Activated naive CD4-positive, alpha-beta T cell (primary cell): ENCODE measurements at regions not wholly inside any gene's neighbourhood (a gene's known extent, or its start where the extent isn't known, plus 50 kb on each side); places are given as distances from the start of the nearest gene placed in this dataset.

Experiments used
- DNase-seq, 4 experiments: peaks; one replicate each; lab custom pipeline; 2025; lab: John Stamatoyannopoulos, UW

DNA sequence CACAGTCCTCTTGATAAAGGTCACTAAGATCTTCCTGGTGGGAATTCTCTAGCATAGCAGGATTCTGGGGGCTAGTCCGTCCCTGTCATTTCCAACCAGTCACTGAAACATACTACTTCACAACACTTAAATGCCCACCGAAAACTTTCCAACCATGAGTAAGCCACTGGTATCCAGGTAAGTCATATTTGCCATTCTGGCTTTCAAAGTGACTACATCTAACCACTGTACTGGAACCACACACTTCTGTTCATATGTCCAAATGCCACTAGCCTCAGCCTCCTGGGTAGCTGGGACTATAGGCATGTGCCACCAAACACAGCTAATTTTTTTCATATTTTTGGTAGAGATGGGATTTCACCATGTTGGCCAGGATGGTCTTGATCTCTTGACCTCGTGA lies 64.3 kb upstream of the VANGL1 start:
- no peak for DNase-seq

DNA sequence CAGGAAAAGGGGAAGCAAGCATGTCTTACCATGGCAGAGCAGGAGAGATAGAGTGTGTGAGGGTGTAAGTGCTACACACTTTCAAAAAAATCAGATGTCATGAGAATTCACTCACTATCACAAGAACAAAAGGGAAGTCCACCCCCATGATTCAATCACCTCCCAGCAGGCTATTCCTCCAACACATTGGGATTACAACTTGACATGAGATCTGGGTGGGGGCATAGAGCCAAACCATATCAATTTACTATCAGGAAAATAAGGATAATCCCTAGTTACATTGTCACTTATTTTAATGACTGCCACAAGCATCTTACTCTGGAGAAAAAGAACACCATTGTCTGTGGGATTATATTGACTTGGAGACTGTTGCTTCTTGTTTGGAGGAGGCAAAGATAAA lies 66.1 kb upstream of the VANGL1 start:
- DNase-seq, result no peak

DNA sequence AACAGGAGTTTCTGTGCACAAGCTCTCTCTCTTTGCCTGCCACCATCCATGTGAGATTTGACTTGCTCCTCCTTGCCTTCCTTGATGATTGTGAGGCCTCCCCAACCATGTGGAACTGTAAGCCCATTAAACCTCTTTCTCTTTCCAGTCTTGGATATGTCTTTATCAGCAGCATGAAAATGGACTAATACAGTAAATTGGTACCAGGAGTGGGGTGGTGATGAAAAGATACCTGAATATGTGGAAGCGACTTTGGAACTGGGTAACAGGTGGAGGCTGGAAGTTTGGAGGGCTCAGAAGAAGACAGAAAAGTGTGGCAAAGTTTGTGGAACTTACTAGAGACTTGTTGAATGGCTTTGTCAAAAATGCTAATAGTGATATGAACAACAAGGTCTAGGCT lies 69.1 kb upstream of the VANGL1 start:
- DNase-seq, result no peak

DNA sequence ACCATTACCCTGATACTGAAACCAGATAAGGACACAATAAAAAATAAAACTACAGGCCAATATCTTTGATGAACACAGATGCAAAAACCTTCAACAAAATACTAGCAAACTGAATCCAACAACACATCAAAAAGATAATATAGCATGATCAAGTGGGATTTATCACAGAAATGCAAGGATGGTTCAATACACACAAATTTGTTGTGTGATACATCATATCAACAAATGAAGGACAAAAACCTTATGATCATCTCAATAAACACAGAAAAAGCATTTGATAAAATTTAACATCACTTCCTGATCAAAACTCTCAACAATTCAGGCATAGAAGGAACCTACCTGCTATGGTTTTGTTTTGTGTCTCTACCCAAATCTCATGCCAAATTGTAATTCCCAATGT lies 74.3 kb upstream of the VANGL1 start:
- no peak for DNase-seq

DNA sequence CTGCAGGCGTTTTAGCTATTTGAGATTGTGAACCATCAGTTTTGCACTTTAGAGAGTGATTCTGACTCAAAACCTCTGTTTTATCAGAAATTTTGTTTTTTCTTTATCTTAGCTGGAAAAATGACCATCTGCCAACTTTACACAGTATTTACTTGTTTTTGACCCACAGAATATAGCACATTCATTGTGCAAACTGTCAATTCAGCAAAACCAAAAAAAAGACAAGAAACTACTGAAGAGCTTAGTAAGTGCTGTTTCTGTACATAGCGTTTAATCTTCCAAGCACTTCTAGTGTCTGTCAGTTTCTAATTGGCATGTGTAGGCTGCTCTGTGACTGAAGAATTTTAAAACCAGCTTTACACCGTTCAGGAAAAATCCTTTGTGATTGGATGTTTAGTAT lies 76.0 kb upstream of the VANGL1 start:
- DNase-seq, result no peak

DNA sequence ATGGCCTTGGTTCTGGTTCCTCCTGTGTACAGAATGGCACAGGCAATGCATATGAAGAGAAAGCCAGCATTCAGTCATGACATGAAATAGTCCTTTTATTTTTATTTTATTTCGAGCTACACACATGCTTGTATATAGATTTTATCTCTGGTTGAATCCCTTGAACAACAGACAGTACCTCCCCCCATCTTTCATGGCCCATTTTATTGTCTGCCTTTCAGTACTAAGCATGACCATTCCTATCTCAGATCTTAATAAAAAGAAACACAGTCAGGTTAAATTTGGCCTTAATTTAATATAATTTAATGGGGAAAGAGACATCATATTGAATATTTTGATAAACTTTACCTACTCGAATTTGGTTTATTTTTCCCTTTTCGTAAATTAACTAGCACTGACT lies 76.4 kb upstream of the VANGL1 start:
- DNase-seq, result no peak

DNA sequence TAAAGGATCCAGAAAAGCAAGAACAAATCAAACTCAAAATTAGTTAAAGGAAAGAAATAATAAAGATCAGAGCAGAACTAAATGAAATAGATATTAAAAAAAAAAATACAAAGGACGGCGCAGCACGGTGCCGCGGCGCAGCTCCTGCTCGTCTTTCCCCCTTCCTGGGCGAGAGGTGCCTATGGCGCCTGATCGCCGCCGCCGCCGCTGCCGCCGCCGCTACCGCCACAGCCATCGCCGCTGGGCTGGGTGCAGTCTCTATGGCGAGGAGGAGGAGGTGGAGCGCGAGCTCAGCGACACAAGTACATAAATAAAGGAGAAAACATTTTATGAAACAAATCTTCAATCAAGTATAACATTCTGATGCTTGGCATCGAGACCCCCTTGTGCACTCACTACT lies 77.6 kb upstream of the VANGL1 start:
- DNase-seq, result no peak

DNA sequence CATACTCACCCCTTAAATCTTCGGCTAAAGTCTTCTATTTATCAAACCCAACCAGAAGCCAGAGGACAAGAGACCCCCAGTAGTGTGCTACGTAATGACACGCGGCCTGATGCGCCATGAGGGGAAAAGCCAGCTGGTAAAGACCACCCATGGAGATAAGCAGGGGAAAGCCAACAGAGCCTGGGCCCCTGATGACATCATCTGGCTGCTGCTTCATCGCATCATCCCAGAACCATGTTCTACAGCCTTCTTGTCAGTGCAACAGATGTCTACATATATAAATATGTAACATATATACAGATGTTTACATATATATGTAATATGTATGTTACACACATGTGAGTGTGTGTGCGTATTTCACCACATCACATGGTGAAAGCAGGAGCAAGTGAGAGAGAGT lies 81.7 kb upstream of the VANGL1 start:
- DNase-seq, result no peak

DNA sequence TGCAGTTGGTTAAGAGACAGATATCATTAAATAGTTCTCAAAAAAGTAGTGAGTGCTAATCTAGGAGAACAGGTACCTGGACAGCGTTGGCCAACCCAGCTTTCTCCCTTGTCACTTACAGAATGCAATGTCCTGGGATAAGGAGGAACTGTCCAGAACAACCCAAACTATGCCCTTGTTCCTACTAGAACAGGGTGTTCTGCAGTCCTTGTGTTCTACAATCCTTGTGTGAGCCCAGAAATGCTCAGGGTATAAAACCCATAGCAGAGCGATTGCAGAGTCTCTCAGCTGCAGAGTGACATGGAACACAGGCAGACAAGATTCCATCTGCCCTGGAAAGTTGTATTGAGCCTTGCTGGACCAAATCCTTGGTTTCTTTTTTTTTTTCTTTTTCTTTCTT lies 83.5 kb upstream of the VANGL1 start:
- no peak for DNase-seq

DNA sequence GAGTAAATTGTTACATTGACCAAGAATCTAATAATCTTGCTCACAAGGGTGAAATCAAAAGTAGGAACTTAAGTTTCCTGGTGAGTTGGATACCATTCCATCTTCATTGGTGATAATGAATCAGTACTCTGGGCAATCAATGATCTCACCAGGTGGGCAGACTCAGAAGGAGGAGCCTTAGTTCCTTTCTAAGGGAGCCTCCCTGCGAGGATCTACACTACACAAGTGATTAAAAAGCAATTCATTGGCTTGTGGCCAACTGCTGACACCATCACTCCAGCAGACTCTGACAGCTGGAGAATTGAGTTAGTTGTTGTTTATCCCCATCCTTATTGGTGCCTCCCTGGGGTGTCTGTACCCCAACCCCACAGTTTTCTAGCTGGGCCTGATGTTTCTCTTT lies 84.1 kb upstream of the VANGL1 start:
- no peak for DNase-seq

DNA sequence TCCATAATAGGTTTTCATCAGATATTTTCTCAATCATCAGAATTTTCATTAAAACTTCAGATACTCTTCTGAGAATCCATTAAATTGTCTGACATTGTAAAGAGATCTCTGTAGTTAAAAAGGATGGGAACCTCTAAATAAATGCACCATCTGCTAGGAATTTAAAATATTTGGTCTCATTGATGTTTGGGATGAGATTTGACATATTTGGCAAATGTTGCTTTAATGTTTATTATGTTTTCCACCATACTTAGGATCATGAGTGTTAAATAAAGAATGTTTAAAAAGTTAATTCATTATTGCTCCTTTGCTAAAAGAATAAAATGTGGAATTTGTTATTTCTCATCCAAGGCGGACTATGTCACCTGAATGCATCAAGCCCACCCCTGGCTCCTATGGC lies 85.5 kb upstream of the VANGL1 start:
- no peak for DNase-seq

DNA sequence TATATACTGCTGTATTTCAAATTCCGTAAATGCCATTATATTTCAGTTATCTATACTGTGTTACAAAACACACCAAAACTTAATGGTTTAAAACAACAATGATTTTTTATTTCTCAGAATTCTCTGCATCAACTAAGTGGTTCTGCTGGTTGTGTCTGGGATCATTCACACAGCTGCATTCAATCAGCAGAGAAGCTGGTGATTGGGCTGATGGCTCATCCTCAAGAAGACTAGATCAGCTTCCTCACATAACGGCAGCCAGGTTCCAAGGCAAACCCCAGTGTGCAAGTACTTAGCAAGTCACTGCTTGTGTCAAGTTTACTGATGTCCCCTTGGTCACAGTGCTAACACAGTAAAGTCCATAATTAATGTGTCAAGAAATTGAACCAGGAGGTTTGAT lies 86.3 kb upstream of the VANGL1 start:
- DNase-seq, result no peak

DNA sequence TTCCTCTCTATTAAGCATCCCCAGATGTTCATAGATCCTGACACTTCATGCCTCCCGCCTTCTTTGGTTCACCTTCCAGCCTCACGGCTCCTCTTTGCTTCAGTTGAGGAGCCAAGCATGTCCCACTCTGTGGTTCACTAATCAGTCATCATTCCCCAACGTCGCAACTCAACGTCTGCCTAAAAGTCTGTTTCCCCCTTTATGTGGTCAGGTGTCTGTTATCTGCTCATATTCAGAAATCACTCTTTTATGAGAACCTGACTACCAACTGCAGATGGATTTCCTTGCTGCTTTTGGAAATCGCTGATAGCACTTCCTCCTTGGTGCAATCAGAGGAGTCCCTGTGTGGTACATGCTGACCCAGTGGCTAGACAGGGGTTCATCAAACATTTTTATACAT lies 94.1 kb upstream of the VANGL1 start:
- no peak for DNase-seq

DNA sequence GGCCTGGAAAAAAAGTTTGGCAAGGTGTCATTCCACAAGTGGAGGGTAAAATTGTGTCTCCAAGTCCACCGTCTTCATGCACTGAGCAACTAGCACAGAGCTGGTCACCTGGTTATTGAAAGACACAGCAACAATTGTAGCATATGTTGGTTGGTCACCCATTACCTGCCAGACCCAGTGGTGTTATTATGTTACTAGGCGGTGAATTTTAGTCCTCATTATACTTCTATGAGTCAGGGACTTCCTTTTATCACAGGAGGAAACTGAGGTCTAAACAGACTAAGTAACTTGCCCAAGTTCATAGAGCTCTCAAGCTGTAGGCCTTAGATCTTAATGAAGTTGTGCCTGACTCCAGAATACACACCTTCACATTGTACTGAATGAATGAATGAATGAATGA lies 94.9 kb upstream of the VANGL1 start:
- no peak for DNase-seq

DNA sequence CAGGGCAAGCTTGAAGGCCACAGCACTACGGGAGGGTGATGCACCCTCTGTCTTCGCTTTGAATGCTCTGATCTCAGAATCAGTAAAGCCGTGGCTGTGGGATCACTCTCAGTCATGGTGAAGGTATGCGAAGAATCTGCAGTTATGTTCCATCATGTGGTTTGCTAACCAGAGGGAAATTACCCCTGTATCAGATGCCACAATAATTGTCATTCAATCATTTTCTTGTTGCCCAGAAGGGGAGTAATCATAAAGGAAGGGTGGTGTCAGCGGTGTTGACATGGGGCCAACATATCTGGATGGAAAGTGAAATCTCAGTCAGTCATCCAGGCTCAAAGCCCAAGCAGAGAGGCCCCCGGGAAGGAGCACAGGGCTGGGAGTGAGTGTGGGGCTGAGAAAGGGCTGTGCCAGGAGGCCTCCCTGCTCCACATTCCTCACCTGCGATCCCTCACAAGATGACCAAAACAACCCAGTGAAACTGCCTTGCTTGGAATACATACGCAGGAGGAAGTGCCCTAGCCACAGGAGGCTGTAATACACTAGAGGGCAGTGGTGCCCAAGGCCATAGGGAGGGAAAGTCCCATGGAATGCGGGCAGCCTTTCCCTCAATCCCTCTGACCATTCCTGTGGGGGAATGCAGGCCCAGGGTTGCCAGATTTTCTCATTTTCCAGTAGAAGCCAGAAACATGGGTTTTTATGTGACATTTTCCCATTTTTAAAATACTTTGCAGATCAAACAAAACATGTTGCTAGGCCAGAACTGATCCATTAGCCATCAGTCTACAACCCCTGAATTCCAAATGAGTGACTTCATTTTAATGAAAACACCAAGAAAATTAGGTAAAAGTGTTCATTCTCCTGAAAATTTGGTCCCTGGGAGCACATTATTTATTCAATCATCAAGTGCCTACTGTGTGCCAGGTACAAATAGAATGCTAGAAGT lies 95.7 kb upstream of the VANGL1 start:
- DNase-seq, result no peak

DNA sequence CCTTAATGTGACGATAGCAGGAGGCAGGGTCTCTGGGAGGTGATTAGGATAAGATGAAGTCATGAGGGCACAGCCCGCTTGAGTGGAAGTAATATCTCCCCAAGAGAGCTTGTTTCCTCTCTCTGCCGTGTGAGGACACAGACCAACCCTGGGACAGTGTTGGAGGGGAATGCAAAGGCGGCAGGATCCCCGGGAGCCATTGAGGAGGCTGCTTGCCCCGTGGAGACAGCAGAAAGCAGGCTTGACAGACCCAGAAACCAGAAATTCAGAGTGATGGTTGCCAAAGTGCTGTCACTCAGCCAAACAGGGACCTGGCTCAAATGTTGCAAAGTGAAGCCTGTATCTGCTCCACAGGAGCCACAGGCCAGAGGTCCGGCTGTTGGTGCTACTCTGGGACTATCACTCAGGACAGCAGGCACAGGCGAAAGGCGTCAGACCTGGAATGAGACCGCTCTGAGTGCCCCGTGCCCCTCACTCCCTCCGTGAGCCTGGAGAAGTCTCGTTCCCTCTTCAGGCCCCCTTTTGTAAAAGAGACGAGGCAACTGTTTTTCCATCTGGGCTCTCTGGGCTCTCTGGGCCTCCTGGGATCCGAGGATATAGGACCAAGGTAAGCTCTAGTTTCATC lies 96.6 kb upstream of the VANGL1 start:
- DNase-seq, result no peak

DNA sequence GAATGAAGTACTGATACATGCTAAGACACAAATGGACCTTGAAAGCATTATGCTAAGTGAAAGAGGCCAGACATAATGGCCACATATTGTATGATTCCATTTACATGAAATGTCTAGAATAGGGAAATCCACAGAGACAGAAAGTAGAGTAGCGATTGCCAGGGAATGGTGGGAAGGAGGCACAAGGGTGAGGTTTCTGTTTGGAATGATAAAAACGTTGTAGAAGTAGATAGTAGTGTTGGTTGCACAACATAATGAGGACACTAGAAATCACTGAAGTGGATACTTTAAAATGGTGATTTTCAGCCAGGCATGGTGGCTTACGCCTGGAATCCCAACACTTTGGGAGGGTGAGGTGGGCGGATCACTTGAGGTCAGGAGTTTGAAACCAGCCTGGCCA lies 97.6 kb upstream of the VANGL1 start:
- DNase-seq, result no peak

DNA sequence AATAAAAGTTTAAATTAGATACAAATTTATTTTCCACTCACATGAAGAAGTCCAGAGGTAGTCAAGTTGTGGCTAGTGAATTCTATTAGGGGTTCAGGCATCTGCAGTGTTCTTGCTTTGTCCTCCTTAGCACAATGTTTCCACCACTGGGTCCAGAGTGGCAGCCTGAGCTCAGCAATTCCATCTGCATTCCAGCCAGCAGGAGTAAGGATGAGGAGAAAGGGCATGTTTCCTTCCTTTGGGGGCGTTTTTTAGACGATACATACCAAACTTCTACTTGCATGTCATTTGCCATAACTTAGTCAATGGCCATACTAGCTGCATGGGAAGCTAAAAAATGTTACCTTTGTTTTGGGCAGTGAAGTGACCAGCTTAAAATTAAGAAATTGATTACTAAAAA lies 98.5 kb upstream of the VANGL1 start:
- DNase-seq, result no peak

DNA sequence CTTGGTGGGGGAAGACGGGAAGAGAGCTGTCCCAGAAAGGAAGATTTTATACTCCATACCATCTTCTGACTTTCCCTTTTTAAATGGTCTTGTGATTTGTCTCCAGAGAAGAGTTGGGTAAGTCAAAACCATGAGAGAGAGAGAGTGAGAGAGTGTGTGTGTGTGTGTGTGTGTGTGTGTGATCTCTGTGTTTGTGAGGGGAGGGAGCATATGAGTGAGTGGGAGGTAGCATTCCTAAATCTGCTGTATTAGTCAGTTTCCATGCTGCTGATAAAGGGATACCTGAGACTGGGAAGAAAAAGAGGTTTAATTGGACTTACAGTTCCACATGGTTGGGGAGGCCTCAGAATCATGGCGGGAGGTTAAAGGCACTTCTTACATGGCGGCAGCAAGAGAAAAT lies 102.0 kb upstream of the VANGL1 start:
- no peak for DNase-seq

DNA sequence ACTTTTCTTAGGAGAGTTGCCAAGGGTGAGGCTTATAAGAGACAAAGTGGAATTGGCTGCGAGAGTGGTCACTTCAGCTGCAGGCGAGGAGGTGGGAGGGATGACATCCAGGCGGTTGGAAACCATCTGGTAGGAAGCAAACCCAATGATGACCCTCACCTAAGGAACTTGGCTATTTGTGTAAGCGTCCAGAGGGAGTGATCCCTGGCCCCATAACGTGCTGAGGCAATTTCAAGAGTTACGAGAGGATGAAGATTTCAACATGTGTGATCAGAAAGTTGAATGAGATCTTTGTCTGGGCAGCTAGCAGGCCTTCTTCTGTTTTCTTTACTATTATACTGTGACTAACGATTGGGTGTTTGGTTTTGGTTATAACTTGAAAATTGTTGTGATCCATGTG lies 102.7 kb upstream of the VANGL1 start:
- DNase-seq, result no peak

DNA sequence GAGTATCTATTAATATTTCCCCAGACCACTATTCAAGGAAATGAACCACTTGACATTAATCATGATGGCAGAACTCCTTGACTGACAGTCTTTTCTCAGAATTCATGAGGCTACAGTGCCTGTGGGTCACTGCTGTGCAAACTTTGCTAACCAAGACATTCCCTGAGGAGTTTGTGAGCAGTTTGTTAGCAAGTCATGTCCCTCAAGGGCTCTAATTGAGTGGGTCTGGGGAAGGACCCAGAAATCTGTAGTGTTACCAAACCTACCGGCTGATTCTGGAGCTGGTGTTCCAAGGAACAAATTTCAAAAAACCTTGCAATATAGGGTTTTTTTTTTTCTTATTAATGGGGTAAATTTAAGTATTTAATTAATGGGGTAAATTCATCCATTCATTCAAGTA lies 103.2 kb upstream of the VANGL1 start:
- DNase-seq, result no peak

DNA sequence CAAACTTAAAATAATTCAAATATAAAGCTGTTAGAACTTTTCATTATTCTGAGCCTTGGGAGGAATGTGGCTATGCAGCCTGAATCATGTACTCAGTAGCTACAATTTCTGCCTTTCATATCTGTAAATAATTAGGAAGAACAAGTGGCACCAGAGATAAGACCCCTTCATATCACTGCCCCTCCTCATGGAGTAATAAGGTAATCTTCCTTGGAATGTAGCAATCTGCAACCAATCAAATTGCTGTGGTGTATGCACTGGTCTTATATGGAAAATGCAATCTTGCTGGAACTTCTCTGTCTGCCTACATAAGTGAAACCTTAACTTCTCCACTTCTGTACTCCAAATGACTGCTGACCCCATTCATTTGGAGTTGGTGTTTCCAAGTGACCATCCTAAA lies 104.4 kb upstream of the VANGL1 start:
- no peak for DNase-seq

DNA sequence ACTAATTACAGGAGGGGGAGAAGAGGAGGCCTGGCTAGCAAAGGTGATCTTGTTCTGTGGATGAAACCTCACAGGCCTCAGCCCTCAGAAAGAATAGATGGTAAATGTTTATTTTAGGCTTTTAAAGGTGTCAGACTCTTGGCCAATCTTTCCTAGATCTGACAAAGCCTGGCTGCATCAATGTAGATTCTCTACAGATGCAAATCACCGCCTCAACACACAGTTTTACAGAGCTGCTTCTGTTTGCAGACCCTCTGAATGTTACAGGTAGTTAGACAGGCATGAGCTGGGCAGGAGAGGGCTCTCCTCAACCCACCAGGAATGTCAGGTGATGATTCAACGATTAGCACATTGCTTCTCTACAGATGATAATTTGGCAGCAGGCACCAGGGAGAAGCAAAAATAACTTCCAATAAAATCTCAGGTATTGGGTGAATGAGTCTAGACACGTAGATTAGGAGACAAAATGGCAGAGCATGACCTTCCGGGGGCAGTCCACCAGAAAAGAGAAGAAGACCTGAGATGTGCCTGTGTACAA lies 105.4 kb upstream of the VANGL1 start:
- DNase-seq, result no peak

DNA sequence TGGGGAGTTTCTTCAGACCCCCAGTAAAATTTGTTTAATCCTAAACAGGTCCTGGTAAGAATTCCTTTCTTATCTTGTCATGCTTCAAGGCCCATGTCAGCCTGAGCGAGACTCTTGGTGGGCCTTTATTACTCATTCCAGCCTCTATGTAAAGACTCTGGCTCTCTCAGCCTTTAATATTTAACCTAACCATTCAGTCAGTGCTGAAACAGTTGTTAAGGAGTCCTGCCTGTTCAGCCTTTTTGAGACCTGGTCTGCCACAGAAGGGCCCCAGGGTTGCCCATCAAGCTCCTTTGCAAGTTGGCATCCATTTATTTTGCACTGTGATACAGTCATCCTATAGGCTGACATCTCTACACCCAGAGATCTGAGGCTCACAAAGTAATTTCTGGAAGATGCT lies 107.7 kb upstream of the VANGL1 start:
- DNase-seq, result no peak
